DMS 273 (cell line): ENCODE measurements at regions not wholly inside any gene's neighbourhood (a gene's known extent, or its start where the extent isn't known, plus 50 kb on each side); places are given as distances from the start of the nearest gene placed in this dataset.
A peak's percentile ranks its signal among the peaks of the same experiment; 100 is the strongest.

Experiments
- DNase-seq: peaks from one replicate; lab custom pipeline; 2025; ENCODE audit not compliant: unreplicated experiment; lab: John Stamatoyannopoulos, UW

- DNase-seq: peak; percentile 94
These were observed 343.5 kb downstream of the IDS start for GRCh38 chrX:149161435-149162088.

- DNase-seq: no peak
These were observed 347.1 kb downstream of the IDS start for GRCh38 chrX:149157976-149158375.

GRCh38 chrX:149152941-149153340 lies 352.2 kb downstream of the IDS start:
- DNase-seq: no peak

- DNase-seq: no peak
These were observed 353.0 kb downstream of the IDS start for GRCh38 chrX:149151805-149152757.

GRCh38 chrX:149145845-149146285 lies 359.2 kb downstream of the IDS start:
- no peak for DNase-seq

- DNase-seq: no peak
These were observed 373.3 kb downstream of the IDS start for GRCh38 chrX:149131774-149132173.

- DNase-seq: no peak
These were observed 375.3 kb downstream of the IDS start for GRCh38 chrX:149129767-149130166.

- DNase-seq: no peak
These were observed 380.5 kb downstream of the IDS start for GRCh38 chrX:149124526-149125108.

GRCh38 chrX:149121206-149121920 lies 383.7 kb downstream of the IDS start:
- no peak for DNase-seq

- no peak for DNase-seq
These were observed 384.6 kb downstream of the IDS start for GRCh38 chrX:149120459-149120858.

- DNase-seq: no peak
These were observed 390.2 kb downstream of the IDS start for GRCh38 chrX:149114874-149115273.

- DNase-seq: no peak
These were observed 391.1 kb downstream of the IDS start for GRCh38 chrX:149114001-149114400.

GRCh38 chrX:149097786-149098185 lies 407.3 kb downstream of the IDS start:
- DNase-seq: no peak

GRCh38 chrX:149092179-149092578 lies 412.9 kb downstream of the IDS start:
- DNase-seq: no peak

GRCh38 chrX:149079805-149080406 lies 425.2 kb downstream of the IDS start:
- no peak for DNase-seq

- DNase-seq: no peak
These were observed 430.7 kb downstream of the IDS start for GRCh38 chrX:149074398-149074797.

- DNase-seq: no peak
These were observed 431.6 kb downstream of the IDS start for GRCh38 chrX:149073479-149073878.

- no peak for DNase-seq
These were observed 435.2 kb downstream of the IDS start for GRCh38 chrX:149069899-149070298.

- peak; percentile 35 for DNase-seq
These were observed 444.2 kb downstream of the IDS start for GRCh38 chrX:149060921-149061320.
